ENCODE measurements at regions not wholly inside any gene's neighbourhood (a gene's known extent, or its start where the extent isn't known, plus 50 kb on each side); places are given as distances from the start of the nearest gene placed in this dataset.

DNA sequence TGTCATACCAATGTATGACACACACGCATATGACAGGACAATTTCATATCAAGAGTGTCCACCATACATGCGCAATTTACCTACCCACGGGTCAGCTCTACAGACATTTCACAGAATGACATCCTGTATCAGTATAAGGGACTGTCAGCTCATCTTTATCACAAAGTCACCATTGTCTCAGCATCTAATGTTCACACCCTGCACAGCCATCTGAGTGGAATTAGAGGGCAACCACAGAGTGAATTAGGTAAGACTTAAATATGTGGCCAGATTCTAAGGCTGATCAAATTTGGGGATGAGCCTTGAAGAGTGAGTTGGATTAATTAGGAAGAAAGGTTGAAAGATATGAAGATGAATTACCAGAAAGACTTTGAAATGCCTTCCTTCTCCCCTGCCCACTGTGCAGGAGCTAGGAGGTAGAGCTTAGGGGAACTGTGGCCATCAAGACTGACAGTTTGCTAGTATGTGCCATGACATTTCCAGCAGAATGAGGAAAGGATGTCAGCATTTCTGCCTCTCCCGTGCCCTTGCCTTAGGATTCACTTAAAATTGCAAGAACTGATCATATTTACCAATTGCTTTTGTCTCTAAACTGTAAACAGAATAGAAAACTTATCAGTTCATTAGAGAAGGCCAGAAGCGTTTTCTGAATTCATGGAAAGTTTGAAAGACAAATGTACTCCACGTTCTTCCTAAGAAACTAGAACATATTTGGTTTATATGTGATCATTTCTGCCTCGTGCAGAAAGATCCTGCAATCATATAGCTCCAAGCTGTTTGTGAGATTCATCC lies 121.1 kb downstream of the DDX1 start:
- Histone ChIP-seq H3K36me3 (ENCODE audit: control insufficient read depth, insufficient read depth, low read length) (no peaks in the 10 kb centered on the region), H3K4me3 (ENCODE audit: low read depth, low read length) (no peak overlapping the region), H3K9me3 (no peaks in the 10 kb centered on the region), H3K27me3 (replicated peaks; ENCODE audit: control insufficient read depth, insufficient read depth, low read length) (no peaks in the 10 kb centered on the region), H3K4me1 (no peaks in the 10 kb centered on the region)
- TF ChIP-seq, protein P1, sequence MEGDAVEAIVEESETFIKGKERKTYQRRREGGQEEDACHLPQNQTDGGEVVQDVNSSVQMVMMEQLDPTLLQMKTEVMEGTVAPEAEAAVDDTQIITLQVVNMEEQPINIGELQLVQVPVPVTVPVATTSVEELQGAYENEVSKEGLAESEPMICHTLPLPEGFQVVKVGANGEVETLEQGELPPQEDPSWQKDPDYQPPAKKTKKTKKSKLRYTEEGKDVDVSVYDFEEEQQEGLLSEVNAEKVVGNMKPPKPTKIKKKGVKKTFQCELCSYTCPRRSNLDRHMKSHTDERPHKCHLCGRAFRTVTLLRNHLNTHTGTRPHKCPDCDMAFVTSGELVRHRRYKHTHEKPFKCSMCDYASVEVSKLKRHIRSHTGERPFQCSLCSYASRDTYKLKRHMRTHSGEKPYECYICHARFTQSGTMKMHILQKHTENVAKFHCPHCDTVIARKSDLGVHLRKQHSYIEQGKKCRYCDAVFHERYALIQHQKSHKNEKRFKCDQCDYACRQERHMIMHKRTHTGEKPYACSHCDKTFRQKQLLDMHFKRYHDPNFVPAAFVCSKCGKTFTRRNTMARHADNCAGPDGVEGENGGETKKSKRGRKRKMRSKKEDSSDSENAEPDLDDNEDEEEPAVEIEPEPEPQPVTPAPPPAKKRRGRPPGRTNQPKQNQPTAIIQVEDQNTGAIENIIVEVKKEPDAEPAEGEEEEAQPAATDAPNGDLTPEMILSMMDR (IDR thresholded peaks at IDR 0.05; ENCODE audit: insufficient read depth in 1 of 2, low read depth in 1 of 2, low read length in 1 of 2, severe bottlenecking in 1 of 2, unreplicated experiment in 1 of 2), result no peak
- DNase-seq, result no peak
- H3K27ac Mint-ChIP-seq (ENCODE audit: unreplicated experiment), result no peak overlapping the region
- no TSS peak for BruUV-seq (replicated peaks)
- H3K36me3 Mint-ChIP-seq (ENCODE audit: insufficient read depth, unreplicated experiment), result no peaks in the 10 kb centered on the region
- no peaks in the 10 kb centered on the region for H3K9me3 Mint-ChIP-seq (ENCODE audit: unreplicated experiment)
- no peaks in the 10 kb centered on the region for H3K4me1 Mint-ChIP-seq (ENCODE audit: low read depth, unreplicated experiment)
- H3K27me3 Mint-ChIP-seq (ENCODE audit: insufficient read depth, unreplicated experiment), result no peaks in the 10 kb centered on the region
- ChIA-PET POLR2A (no interaction called here), CTCF (no interaction called here)
- intact Hi-C loops (cut with micrococcal nuclease; ENCODE audit: unreplicated experiment), result no loop called here
- H3K4me3 Mint-ChIP-seq (ENCODE audit: unreplicated experiment), result no peak overlapping the region

GRCh38 chr2:15713475-15713874 lies 121.8 kb downstream of the DDX1 start:
- intact Hi-C loops (cut with micrococcal nuclease; ENCODE audit: unreplicated experiment), result no loop called here
- Mint-ChIP-seq H3K9me3 (ENCODE audit: unreplicated experiment) (no peaks in the 10 kb centered on the region), H3K27me3 (ENCODE audit: insufficient read depth, unreplicated experiment) (no peaks in the 10 kb centered on the region), H3K36me3 (ENCODE audit: insufficient read depth, unreplicated experiment) (no peaks in the 10 kb centered on the region), H3K4me3 (ENCODE audit: unreplicated experiment) (no peak overlapping the region), H3K4me1 (ENCODE audit: low read depth, unreplicated experiment) (no peaks in the 10 kb centered on the region), H3K27ac (ENCODE audit: unreplicated experiment) (no peak overlapping the region)
- Histone ChIP-seq H3K27me3 (replicated peaks; ENCODE audit: control insufficient read depth, insufficient read depth, low read length) (no peaks in the 10 kb centered on the region), H3K4me3 (ENCODE audit: low read depth, low read length) (no peak overlapping the region), H3K36me3 (ENCODE audit: control insufficient read depth, insufficient read depth, low read length) (no peaks in the 10 kb centered on the region), H3K9me3 (no peaks in the 10 kb centered on the region), H3K4me1 (no peaks in the 10 kb centered on the region)
- no peak for DNase-seq
- POLR2A ChIA-PET, result no interaction called here
- TF ChIP-seq, protein P1 (IDR thresholded peaks at IDR 0.05; ENCODE audit: insufficient read depth in 1 of 2, low read depth in 1 of 2, low read length in 1 of 2, severe bottlenecking in 1 of 2, unreplicated experiment in 1 of 2), result no peak
- CTCF ChIA-PET, result no interaction called here
- BruUV-seq (replicated peaks), result no TSS peak

GRCh38 chr2:15714002-15714401 lies 122.3 kb downstream of the DDX1 start:
- H3K4me1 ChIP-seq, result no peaks in the 10 kb centered on the region
- Mint-ChIP-seq H3K27ac (ENCODE audit: unreplicated experiment) (no peak overlapping the region), H3K27me3 (ENCODE audit: insufficient read depth, unreplicated experiment) (no peaks in the 10 kb centered on the region), H3K9me3 (ENCODE audit: unreplicated experiment) (no peaks in the 10 kb centered on the region), H3K4me3 (ENCODE audit: unreplicated experiment) (no peak overlapping the region), H3K36me3 (ENCODE audit: insufficient read depth, unreplicated experiment) (no peaks in the 10 kb centered on the region), H3K4me1 (ENCODE audit: low read depth, unreplicated experiment) (no peaks in the 10 kb centered on the region)
- no peak overlapping the region for H3K4me3 ChIP-seq (ENCODE audit: low read depth, low read length)
- no TSS peak for BruUV-seq (replicated peaks)
- no peak for DNase-seq
- TF ChIP-seq, protein P1 (IDR thresholded peaks at IDR 0.05; ENCODE audit: insufficient read depth in 1 of 2, low read depth in 1 of 2, low read length in 1 of 2, severe bottlenecking in 1 of 2, unreplicated experiment in 1 of 2), result no peak
- H3K9me3 ChIP-seq, result no peaks in the 10 kb centered on the region
- H3K36me3 ChIP-seq (ENCODE audit: control insufficient read depth, insufficient read depth, low read length), result no peaks in the 10 kb centered on the region
- CTCF ChIA-PET, result no interaction called here
- no peaks in the 10 kb centered on the region for H3K27me3 ChIP-seq (replicated peaks; ENCODE audit: control insufficient read depth, insufficient read depth, low read length)
- POLR2A ChIA-PET, result no interaction called here
- intact Hi-C loops (cut with micrococcal nuclease; ENCODE audit: unreplicated experiment), result no loop called here
